ENCODE measurements at regions not wholly inside any gene's neighbourhood (a gene's known extent, or its start where the extent isn't known, plus 50 kb on each side); places are given as distances from the start of the nearest gene placed in this dataset.
"Not testable (repeated sequence)": the region's sequence is repeated elsewhere in the genome, so short reads cannot be mapped to it uniquely, and the experiment has no call there.

DNA sequence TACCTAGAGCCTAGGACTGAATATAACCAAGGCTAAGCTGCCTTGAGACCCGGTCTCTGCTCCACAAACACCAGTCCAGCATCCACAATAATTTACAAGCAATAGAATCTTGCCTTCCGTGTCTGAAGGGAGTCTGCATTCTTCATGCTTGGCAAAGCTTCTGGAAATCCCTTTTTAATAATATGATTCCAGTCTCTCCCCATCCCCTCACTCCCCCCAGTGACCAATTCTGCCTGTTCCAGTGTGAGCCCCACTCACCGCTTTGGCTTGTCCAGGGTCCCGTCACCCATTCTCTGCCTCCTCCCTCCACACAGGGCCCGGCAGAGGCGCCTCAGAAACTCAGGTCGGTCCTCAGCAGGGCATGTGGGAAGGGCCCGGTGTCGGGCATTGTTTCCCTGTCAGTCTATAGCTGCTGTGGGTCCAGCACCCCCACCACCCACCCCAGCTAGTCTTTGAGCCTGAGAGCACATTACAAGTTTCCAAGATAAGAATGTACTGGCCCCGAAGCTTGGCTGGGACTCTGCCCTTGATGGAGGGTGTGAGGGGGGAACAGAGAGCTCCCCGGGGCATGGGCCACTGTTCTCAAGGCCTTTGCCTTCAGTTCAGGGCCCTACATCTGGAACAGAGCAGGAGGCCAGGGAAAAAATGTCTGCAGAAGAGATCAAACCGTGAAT, 129.7 kb upstream of the MYCN start:
- DNase-seq = no peak

DNA sequence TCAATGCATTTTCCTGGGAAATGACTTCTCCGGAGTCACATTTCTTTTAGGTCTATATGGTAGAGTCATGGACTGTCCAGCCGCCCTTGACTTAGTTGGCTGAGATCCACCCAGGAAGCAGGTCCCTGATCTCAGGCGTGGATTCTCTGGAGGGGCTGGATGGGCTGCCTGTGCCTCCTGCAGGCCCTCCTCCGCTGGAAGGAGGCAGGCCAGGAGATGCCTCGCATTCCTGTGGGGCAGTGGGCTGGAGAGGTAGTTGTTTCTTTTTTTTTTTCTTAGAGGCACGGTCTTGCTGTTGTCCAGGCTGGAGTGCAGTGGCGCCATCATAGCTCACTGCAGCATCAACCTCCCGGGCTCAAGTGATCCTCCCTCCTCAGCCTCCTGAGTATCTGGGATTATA, 129.0 kb upstream of the MYCN start:
- no peak for DNase-seq

DNA sequence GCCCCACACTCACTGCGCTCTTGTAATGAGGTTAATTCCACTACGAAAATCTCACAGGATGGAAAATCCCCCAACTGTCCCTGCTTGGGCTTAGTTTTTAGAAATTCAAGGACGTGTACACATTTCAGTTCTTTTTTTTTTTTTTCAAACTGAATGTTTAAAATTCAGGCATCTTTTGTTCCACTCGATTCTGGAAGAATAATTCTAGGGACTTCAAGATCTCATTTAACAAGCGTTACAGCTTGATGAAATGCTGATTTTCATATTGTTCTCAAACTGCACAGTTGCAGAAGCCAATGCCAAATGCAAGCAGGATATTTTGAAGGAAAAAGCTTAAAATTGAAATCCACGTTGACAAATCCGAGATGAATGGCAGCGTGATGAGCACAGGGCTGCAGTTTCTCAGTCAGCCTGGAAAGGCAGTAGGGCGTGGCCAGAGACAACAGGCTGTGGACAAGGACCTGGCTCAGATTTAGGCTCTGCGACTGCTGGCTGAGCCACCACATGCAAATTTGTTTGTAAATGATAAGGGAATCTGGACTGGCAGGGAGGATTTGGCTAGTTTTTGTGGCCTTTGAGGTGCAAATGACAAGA, 128.1 kb upstream of the MYCN start:
- no peak for DNase-seq

DNA sequence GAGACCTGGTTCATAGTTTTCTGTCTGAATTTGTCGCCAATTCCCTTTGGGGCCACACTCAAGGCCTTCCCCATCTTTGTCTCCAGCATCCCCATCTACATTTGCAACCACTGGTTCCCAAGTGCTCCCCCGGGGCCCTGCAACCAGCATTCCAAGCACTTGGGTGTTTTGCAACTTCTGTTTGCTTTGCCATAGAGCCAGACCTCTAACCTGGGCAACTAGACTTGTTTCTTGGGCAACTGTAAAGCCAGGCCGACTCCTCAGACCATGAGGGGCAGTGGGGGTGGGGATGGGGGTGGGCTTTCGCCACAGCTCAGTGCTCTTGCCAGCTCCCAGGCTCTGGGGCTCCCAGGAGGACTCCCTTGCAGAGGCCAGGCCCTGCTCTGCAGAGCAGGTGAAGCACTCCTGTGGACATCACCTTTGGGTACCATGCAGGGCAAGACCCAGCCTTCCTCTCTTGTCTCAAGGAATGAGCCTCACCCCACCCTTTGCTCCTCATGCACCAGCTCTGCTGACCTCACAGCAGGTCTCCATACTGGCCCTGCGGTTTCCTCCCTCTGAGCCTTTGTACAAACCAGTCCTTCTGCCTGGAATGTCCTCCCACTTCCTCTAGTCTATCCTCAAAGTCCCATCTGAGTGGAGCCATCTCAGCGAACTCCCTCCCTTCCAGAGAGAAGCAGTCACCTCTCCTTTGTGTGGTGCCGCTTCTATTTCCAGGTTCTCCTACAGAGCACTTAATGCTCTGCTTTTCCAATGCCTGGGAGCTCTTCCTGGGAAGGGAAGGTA, 126.7 kb upstream of the MYCN start:
- DNase-seq = no peak

DNA sequence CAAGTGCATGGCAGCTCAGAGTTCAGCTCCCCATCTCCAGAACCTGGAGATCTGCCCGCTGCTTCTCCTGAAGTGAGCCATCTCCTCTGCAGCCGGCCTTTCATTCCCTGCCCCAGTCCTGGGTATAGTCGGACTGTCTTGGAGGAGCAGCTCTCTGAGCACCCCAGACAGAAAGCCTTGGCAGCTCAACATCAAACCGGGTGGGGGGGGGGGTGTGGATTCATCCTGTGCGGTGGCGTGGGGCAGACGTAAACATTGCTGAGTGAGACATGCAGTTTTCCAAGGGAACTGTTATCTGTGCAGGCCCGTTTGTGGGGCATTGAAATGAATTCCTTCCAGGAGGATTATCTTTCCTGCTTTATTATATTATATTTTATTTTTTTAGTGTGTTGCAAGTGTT, 125.9 kb upstream of the MYCN start:
- no peak for DNase-seq

GRCh38 chr2:15814946-15815345, 125.4 kb upstream of the MYCN start:
- DNase-seq = no peak

DNA sequence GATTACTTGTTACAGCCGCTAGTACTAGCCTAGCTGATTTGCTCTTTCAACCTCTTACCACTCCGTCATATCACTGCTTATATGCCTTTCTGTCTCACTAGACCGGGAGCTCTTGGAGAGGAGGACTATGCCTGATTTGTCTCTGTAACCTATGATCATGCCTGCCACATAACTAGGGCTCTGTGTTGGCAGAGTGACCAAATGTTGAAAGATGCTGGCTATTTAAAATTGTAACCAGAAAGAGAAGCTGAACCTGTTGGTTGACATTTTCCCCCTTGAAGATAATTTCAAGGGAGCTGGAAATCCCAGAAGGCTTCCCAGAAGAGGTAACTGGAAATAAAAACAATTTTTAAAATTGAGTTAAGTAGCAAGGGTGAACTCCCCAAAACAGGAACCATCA, 124.1 kb upstream of the MYCN start:
- DNase-seq = no peak

- no peak for DNase-seq
Observed at GRCh38 chr2:15816674-15817406, 123.5 kb upstream of the MYCN start.

DNA sequence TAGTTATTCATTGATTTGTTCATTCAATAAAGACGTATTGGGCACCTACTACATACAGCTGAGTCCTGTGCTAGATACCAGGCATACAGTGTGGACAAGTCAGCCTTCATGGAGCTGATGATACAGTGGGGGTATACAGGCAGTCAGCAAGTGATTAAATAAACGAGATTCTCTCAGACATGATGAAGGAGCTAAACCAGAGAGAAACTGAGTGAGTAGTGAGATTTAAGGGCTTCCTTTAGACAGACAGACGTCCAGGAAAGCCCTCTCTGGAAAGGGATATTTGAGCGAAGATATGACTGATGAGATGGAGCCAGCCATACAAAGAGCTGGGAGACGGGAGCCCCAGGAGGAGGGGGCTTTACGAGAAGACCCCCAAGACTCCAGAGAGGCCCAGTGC, 122.6 kb upstream of the MYCN start:
- DNase-seq = no peak

DNA sequence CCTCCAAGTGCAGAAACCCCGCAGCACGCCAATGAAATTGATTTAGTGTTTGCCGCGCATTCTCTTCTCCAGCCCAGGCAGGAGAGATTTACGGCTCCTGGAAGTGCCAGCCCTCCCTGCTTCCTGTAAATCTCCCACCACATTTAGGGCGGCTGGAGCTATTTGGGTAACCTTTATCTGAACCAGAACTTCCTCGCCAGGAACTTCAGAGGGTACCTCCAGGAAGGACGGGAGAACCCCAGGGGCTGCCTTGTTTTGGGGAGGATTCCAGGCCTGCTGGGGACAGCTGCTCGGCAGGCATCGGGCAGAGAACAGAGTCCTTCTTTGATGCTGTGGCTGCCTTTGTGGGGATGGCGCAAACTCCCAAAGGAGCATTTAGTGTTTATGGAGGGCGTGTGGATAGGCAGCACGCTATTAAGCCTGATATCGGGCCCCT, 122.0 kb upstream of the MYCN start:
- no peak for DNase-seq

GRCh38 chr2:15818881-15819280, 121.5 kb upstream of the MYCN start:
- DNase-seq = no peak

- DNase-seq = no peak
Observed at GRCh38 chr2:15819562-15820256, 120.6 kb upstream of the MYCN start.

DNA sequence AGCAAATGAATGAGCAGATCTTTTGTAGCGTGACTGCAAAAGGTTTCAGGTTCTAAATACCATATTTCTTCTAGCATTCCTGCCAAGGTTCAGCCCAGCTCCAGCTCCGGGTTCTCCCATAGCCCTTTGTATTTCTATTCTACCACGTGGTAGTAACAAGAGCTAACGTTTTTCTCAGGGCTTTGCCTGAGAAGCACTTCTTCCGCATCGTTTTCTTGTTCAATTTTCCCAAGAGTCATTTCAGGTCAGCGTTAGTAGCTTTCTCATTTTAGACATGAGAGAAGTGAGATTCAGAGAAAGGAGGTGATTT, 120.1 kb upstream of the MYCN start:
- no peak for DNase-seq

- DNase-seq = no peak
Observed at GRCh38 chr2:15820927-15821326, 119.4 kb upstream of the MYCN start.

- no peak for DNase-seq
Observed at GRCh38 chr2:15822151-15823044, 118.0 kb upstream of the MYCN start.

- no peak for DNase-seq
Observed at GRCh38 chr2:15823459-15824396, 116.6 kb upstream of the MYCN start.

GRCh38 chr2:15824467-15824866, 115.9 kb upstream of the MYCN start:
- not testable (repeated sequence) for DNase-seq

GRCh38 chr2:15825276-15825980, 114.9 kb upstream of the MYCN start:
- DNase-seq = no peak

DNA sequence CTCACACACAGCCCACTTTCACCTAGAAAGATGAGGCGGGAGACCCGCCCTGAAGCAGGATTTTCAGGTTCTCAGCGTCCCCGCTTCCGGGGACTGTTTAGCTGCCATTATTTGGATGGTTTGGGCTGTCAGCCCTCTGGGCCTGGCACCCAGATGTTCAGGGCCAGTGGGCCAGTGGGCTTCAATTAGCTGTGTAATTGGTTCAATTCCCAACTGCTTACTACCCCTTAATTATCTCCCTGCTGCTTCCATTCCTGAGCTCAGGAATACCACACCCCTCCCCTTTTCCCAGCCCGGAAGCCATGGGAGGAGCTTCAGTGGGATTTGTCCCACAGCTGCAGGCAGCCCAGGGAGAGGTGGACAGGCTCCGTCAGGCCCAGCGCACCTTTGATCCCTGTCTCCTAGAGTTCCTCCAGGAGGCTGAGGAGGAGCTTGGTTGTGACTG, 114.1 kb upstream of the MYCN start:
- DNase-seq = no peak

DNA sequence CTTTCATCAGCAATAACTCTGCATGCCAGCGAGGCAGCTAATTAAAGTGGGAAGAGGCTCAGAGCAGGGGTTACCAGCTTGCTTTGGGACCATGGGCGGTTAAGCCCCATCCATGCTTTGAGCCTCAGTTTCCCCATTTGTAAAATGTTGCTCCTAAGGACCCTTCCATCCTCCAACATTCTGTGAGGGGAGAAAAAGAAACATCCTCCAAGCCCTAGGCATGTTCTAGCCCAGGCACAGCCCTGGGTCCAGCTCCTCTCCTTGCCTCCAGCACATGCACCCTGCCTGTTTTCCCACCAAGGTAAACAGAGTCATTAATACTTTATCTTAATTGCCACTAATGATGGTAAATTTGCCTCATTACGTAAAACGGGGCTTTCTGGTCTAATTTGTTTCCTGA, 113.3 kb upstream of the MYCN start:
- no peak for DNase-seq
